ENCODE measurements at regions not wholly inside any gene's neighbourhood (a gene's known extent, or its start where the extent isn't known, plus 50 kb on each side); places are given as distances from the start of the nearest gene placed in this dataset.
"Not testable (repeated sequence)": the region's sequence is repeated elsewhere in the genome, so short reads cannot be mapped to it uniquely, and the experiment has no call there.

DNA sequence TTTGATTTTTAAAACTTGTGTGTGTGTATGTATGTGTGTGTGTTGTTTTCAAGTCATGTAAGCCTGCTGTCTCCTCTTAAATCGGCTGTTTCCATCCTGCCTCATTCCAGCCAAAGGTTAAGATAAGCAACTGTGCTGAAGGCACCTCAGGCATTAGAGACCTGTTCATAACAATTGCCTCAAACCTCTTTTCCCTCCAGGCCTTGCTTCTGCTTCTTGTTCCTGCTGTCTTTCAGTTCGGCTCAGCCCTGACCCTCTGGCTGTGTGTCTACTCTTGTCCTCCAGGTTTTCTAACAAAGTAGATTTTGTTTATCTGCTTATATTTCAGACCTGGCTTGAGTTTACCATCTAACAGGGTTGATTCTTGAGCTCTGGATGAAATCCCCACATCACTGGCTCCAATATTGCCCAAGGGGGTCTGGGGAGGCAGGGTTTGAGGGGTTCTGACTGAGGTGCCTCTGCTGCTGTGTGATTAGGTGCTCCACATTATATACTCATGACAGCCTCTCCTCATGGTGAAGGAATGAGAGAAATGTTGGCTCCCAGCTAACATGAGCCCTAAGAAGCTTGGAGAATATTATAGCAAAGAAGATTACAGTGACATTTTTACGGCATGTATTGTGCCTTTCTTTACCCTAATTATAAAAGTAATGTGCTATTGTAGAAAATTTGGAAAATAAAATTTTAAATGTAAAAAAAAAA, 229.7 kb upstream of the PIK3R1 start:
- DNase-seq (ENCODE audit: low spot score) = no peak

DNA sequence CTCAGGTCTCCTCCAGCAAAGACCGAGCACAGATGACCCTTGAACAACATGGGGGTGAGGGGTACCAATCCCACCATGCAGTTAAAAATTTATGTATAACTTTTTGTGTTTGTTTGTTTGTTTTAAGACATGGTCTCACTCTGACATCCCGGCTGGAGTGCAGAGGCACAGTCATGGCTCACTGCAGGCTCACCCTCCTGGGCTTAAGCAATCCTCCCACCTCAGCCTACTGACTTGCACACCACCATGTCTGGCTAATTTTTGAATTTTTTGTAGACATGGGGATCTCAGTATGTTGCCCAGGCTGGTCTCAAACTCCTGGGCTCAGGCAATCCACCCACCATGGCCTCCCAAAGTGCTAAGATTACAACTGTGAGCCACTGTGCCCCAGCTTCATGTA, 231.0 kb upstream of the PIK3R1 start:
- no peak for DNase-seq (ENCODE audit: low spot score)

DNA sequence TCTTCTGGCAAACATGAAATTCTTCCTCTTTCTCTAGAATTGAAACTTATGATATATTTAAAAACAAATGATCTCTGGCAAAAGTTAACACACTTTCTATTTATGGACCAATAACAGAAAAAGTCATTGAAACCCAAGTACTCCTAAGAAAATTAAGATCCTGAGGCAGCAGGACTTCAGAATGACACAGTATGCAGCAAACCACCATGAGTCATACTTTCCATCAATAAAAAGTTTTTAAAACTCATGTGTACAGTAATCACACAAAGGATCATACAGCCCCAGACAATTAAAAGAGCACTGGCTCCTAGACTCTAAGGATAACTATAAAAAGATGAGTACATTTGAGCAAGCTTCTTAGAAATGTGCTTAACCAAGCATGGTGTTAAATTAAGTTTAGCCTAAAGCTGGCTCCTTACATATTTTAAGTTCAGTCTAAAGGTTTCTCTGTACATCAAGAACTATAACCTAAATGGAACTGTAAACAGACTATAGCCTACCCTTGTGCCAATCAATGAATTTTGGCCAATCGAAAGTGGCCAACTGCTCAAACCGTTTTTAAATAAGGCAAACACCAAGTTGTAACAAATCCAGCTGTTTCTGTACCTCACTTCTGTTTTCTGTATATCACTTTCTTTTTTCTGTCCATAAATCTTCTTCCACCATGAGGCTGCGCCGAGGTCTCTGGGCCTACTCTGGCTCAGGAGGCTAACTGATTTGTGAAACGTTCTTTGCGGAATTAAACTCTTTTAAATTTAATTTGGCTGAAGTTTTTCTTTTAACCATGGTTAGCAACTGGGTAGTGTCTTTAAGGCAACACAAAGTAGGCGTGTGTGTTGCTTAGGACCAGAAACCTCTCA, 232.1 kb upstream of the PIK3R1 start:
- DNase-seq (ENCODE audit: low spot score) = peak; percentile 56

- not testable (repeated sequence) for DNase-seq (ENCODE audit: low spot score)
Observed at GRCh38 chr5:67982160-67982559, 233.4 kb upstream of the PIK3R1 start.

DNA sequence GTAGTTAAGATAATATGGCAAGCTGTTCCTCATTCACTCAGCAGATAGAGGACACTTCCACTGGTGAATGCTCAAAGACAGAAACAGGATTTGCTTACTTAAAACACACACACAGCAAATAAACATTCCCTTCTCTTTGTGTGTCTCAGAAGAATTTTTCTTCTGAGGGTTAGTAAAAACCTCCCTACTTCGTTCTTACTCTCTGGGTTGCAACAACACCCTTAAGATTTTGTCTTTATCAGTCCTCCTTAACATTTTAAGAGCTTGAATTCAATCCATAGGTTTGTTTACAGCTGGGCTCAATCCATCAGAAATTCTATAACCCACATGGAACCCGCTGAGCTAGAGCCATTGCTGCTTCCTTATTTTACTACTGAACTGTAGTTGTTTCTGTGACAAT, 237.4 kb upstream of the PIK3R1 start:
- DNase-seq (ENCODE audit: low spot score) = no peak

GRCh38 chr5:67976891-67977601, 238.5 kb upstream of the PIK3R1 start:
- DNase-seq (ENCODE audit: low spot score) = no peak

DNA sequence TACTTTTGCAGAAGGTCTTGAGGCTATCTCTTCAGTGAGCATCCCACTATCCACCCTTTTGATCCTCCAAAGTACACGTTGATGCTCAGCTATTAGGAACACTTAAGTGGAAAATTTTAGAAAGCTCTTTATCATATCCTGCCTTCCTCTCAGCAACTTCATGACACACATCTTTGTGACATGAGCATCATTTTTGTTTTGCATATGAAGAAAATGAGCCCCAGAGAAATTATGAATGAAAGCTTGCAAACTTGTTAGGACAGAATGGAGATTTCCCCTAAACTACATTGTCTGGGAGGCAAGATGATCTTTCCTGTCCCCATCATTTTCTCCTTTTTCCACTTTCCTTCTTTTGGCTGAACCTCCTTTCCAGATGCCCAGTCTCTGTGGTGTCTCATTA, 239.4 kb upstream of the PIK3R1 start:
- DNase-seq (ENCODE audit: low spot score) = no peak

GRCh38 chr5:67974471-67974870, 241.1 kb upstream of the PIK3R1 start:
- no peak for DNase-seq (ENCODE audit: low spot score)

DNA sequence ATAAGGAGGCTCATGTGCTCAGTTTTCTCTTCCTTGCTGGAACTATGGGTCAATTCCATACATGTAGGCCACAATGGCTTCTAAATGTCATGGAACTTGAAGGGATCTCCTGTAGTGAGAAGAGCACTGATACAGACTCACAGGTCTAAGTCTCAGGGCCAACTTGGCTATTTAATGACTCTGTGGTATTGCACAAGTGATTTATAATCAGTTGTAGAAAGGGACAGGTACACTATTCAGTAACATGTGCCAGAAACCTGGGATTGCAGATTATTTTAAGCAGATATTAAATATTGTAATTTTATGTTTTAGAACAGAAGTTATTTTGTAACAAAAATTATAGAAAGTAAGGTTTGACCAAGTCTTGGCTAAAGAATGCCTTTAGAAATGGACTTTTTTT, 241.5 kb upstream of the PIK3R1 start:
- no peak for DNase-seq (ENCODE audit: low spot score)

GRCh38 chr5:67971971-67972821, 243.4 kb upstream of the PIK3R1 start:
- no peak for DNase-seq (ENCODE audit: low spot score)

GRCh38 chr5:67971223-67971830, 244.2 kb upstream of the PIK3R1 start:
- DNase-seq (ENCODE audit: low spot score) = peak; percentile 73

DNA sequence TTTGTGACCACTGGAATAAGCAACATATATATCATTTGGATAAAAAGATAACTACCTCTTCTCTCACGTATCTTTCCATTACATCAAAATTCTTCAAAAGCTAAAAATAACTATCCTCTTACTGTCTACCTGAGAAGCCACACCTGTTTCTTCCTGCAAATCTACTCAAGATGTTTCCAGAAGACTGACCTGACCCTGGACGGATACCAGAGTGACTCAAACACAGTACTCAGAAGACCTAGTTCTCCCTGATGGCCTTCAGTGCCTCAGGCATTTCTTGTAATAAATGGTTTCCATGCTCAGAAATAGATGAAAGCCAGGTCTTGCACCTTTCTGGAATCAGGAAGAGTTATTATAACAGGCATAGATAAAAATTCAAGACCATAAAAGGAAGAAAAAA, 245.9 kb upstream of the PIK3R1 start:
- no peak for DNase-seq (ENCODE audit: low spot score)

- DNase-seq (ENCODE audit: low spot score) = no peak
Observed at GRCh38 chr5:67969176-67969575, 246.4 kb upstream of the PIK3R1 start.

DNA sequence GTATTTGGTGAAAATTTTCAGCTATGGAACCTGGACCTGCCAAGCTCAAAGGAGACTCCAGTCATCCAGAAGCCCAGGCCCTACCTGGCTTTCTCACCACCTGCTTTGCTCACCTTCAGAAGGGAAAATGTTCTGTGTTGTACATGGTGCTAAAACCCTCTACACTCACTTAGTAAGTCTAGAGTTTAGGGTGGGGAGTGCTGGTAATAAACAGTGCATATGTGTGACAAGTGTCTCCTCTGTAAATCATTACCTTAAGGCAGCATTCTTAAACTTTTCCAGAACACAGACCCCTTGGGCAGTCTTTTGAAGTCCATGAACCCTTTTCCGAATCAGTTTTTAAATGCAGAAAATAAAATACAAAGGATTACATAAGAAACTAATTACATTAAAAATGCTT, 248.8 kb upstream of the PIK3R1 start:
- DNase-seq (ENCODE audit: low spot score) = no peak

DNA sequence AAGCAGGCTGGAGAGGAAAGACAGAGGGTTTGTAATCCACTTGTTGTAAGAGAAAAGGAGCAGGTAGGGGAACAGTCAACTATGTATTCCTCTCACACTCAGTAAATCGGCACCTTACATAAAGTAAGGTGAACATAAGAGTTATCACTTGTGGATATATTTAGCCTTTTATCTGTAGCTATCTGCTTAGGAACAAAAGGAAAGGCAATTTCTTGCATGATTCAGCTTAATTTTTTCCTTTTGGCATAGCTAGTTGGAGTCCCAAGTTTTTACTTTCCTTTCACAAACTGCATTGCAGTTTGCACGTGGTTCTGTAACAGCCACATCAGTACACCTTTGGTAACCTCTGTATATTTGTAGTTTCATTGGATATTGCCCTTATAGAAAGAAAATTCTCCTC, 250.9 kb upstream of the PIK3R1 start:
- no peak for DNase-seq (ENCODE audit: low spot score)

DNA sequence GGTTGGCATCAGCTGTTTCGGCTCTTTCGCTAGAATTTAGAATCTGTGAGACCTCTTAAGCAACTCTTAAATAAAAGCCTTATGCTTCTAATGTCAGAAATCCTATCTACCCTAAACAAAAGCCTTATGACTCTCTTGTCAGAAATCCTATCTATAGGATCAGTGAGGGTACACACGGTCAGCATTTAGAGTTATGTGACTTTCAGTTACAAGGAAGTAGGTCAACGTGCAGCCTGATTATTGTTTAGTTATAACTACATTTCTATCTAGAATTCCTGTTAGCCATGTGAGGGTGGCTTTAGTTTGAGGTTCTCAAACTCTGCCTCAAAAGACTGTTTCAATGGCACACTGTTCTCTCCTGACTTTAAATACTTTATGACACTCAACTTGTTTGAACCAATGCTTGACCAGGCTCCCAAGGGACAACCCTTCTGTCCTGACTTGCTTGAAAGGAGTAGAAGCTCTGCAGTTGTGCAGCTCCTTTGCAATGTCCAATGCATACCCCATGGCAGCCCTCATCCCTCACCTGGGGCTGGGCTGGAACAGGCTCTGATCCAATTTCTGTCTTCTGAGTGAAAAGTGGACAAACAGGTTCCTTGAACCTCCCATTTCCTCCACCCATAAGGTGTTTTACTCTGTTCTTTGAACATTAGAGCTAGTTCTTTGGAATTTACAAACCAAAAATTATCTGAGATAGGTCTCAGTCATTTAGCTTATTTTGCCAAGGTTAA, 251.6 kb upstream of the PIK3R1 start:
- DNase-seq (ENCODE audit: low spot score) = no peak

DNA sequence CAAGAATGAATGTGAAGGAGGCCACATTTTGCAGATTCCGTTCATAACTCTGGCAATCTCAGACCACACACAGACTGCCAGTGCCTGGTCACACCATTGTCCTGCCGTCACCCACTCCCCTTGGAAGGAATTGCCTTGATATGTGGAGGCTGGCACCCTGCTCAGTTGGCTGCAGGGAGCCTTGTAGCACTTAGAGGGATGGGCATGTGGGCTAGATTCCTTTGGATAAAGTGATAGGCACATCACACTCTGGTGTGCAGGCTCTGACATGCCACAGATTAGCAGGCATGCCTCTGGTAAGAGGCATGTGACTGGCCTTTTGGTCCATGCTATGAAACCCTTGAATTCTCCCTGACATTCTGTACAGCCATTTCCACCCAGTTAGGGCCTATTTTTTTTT, 254.6 kb upstream of the PIK3R1 start:
- DNase-seq (ENCODE audit: low spot score) = no peak

- DNase-seq (ENCODE audit: low spot score) = no peak
Observed at GRCh38 chr5:67957374-67957773, 258.2 kb upstream of the PIK3R1 start.

- no peak for DNase-seq (ENCODE audit: low spot score)
Observed at GRCh38 chr5:67954351-67954750, 261.2 kb upstream of the PIK3R1 start.

DNA sequence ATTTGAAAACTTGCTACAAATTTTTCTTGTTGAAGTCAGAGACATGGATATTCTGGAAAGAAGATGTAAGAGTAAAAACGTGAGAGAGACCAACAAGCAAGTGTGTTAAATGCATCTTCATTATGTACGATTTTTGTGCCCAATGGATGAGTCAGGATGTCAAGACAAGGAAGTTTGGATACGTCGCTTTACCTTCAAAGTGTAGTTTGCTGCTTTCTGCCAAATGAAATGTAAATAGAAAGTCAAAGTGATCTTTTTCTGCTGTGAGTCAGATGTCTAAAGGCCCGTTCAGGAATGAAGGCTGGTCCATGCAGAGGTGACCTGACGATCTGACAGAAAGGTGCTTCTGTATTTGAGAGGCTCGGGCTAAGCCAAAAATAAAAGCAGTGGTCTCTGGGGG, 273.1 kb upstream of the PIK3R1 start:
- no peak for DNase-seq (ENCODE audit: low spot score)
